ENCODE measurements at regions not wholly inside any gene's neighbourhood (a gene's known extent, or its start where the extent isn't known, plus 50 kb on each side); places are given as distances from the start of the nearest gene placed in this dataset.
"Not testable (repeated sequence)": the region's sequence is repeated elsewhere in the genome, so short reads cannot be mapped to it uniquely, and the experiment has no call there.

DNA sequence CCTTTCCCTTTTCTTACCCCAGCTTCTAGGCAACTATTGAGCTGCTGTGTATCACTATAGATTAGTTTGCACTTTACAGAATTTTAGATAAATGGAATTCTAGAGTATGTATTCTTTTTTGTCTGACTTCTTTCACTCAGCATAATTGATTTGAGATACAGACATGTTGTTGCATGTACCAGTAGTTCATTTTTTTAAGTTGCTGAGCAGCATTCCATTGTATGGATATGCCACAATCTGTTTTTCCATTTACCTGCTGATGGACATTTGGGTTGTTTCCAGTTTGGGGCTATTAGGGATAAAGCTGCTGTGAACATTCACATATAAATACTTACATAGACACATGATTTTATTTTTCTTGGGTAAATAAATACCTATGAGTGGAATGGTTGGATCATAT, 135.7 kb downstream of the IGF1 start:
- DNase-seq: no peak

DNA sequence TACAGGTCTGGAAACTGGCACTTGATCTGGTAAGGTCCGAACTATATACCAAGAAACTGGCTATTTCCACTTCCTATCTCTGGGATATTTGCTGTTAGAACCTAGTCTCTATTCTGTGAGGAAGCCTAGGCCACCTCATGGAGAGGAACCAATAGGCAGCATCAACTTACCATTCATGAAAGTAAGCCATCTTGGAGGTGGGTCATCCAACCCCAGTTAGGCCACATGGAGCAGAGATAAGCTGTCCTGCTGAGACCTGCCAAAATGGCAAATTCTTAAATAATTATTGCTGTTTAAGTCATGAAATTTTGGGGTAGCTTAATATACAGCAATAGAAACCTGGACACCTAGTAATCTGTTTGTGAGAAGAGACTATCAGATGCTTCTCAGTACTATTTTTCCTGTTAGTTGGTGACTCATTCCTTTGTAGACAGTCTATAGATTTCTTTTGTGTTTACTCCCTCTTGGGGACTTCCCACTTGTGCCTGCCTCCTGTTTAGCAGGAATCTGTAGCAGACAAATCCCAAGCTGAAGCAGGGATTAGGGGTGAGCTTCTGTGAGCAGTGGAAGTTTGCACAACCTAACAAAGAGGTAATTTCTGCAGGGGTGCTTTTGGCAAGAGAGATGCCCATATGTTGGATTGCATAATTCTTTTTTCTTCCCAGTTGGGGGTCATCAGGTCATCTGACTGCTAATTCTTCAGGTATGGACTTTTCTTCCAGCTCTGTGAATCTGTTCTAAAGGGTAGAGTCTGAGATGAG, 136.8 kb downstream of the IGF1 start:
- DNase-seq: peak; percentile 53

DNA sequence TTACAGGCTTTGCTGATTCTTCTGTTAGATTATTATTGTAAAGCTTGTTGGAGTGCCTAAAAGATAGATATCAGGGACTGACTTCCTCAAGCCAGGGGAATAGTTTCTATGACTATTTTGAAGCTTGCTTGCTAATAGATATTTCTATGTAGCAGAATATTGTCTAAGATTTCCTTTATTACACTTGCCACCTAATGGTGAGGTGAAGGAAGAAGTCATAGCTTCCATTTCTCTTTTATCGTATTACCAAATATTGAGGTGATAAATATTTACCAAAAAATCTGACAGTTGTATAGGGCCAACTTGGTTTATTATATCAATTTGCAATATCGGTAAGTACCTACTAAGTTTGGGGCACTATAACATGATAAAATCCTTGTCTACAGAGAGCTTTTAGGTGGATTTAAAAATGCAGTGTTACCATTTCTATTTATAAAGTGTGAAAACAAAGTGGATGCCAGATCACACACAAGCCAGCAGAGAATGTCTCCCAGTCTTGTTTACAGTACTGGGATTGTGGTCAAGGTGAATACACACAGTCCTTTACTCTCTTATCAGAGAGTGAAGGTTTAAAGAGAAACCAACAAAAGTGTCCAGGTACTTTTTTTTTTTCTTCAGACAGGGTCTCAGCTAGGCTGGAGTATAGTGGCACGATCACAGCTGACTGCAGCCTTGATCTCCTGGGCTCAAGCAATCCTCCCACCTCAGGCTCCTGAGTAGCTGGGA, 137.9 kb downstream of the IGF1 start:
- DNase-seq: no peak

DNA sequence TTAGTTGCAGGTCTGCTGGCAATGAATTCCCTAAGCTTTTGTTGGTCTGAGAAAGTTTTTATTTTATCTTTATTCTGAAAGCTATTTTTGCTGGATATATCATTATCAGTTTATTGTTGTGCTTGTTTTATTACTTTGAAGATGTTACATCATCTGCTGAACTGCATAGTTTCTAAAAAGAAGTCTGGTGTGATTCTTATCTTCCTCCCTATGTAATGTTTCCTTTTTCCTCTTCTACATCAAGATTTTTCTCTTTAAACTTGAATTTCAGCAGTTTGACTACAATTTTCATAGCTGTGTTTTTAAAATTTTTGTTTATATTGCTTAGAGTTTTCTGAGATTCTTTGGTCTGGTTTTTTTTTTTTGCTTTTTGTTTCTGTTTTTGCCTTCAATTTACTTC, 137.1 kb upstream of the PMCH start:
- no peak for DNase-seq

DNA sequence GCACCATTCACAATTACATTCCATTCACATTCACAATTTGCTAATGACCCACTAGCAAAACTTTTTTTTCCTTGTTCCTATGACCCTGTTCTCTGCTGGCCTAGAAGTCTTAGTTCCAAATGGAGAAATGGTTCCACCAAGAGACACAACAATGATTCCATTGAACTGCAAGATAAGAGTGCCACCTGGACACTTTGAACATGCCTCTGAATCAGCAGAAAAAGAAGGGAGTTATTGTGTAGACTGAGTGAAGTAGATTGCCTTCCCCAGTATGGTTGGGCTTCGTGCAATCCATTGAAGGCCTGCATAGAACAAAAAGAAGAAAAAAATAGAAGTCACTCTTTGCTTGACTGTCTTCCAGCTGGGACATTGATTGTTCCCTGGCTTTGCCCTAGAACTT, 133.8 kb upstream of the PMCH start:
- no peak for DNase-seq

DNA sequence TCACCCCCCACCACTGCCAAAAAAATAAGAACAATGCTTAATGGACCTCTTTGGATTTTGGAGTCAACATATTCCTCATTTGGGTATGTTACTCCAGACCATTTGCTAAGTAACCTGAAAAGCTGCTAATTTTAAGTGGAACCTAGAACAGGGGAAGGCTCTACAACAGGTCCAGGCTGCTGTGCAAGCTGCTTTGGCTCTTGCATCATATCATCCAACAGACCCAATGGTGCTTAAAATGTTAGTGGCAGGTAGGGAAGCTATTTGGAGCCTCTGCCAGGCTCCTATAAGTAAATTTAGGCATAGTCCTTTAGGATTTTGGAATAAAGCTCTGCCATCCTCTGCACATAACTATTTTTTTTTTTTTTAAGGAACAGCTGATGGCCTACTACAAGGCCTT, 132.2 kb upstream of the PMCH start:
- DNase-seq: no peak

DNA sequence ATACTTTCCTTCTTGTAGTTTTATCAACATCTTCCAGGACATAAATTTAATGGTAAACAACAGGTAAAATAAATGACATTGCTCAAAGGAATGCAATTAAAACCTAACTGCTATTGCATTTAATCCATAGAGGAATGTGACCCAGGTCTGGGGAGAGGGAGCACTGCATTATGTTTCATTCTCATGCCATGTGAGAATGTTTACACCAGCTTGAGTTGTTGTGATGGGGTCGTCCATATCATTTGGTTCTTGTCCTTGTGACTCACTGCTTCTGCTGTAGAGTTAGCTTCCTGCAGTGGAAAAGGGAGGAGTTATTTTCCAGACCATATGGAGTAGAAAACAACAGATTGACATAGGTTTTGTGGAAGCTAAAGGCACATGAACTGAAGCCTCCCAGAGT, 129.3 kb upstream of the PMCH start:
- DNase-seq: no peak

DNA sequence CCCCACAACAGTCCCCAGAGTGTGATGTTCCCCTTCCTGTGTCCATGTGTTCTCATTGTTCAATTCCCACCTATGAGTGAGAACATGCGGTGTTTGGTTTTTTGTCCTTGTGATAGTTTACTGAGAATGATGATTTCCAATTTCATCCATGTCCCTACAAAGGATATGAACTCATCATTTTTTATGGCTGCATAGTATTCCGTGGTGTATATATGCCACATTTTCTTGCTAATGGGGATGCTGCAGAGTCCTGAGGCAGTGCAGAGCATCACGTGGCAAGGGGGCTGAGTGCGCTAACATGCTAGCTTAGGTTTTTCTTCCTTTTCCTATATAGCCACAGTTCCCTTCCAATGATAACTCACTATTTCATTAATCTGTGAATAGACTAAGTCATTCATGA, 127.5 kb upstream of the PMCH start:
- DNase-seq: not testable (repeated sequence)

DNA sequence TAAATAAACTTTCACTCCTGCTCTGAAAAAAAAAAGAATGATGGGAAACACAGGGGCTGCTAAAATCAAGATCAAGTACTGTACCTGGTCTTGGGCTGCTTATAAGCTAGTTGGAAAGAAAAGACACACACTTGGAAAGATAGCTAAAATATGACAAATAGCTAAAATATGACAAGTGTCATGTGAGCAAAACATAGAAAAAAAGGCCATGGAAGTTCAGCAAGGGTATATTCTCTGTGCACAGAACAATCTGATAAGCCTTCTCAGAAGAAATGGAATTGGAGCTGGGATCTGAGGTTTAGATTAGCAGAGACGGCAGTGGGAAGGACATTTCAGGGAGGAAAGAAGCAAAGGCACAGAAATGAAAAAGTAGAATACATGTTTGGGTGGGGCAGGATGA, 126.2 kb upstream of the PMCH start:
- DNase-seq: no peak

DNA sequence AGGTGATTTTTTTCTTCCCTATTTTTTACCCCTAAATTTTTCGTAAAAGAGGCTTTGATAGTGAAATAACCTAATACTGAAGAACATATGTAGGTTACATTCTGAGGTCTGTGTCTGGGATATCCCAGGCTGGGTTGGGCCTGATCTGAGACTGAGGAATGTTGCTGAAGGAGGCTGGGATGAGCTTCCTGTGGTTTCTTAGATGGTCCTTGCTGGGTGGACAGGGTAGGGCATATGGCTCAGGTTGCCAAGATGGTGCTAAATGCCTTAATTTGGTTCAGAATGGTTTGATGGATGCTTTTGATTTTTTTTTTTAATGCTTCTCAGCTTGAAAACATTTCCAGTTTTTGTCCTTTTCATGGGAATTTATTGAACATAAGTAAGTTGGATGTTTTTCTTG, 124.6 kb upstream of the PMCH start:
- DNase-seq: no peak

DNA sequence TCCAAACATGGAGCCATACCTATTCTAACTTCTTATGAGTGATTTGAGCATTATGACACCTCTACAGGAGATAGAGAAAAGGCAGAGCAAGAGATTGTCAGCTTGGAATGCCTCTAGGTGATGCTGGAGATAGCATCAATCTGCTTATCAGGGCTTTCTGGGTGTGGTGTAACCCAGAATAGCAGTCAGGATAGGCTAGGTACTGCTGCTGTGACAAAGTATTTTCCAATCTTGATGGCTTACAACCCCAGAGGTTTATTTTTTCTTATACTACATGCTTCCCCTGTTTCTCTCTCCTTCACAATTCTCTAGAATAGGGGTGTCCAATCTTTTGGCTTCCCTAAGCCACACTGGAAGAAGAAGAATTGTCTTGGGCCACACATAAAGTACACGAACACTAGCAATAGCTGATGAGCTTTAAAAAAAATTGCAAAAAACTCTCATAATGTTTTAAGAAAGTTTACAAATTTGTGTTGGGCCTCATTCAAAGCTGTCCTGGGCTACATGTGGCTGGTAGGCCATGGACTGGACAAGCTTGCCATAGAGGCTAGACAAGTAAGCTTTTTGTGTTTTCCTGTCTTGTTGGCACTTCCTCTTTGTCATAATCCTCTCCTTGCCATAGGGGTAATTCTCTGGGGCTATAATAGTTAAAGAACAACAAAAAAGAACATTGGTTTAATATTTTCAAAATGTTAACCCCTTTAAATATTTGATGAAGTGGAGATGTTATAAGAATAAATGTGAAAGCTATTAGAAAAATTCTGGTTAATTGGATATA, 123.9 kb upstream of the PMCH start:
- DNase-seq: no peak

DNA sequence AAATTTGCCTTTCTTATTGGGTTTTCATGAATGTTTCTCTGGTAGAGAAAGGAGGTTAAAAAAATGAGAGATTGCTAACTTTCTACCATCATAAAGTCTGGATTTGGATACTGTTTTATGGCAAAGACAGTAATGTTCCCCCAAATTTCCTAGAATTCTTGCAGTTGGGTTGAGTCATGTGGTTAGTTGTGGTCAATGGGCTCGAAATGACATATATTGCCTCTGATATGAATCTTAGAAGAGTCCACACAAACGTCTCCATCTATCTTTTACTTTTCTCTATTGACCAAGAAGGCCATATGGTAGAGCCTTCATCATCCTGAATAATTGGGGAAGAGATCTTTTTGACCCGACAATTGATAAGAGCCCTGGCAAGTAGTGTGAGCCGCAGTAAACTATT, 119.5 kb upstream of the PMCH start:
- DNase-seq: no peak

DNA sequence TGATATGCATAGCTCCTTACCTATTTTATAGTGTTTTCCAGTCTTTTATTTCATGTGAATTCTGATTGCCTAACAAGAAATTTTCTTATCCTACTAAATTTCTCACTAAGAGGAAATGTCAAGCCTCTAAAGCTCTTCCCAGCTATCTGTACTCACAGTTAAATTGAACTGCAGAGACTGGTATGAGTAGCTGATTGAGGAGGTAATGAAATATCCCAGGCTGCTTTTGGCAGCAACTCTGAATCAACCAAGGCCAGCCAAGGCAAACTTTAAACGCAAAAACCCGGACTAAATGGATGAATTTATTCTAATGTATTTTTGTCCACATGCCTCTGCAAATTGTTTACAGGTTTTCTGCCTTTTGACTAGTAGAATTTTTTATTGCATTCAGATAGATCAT, 119.1 kb upstream of the PMCH start:
- no peak for DNase-seq

DNA sequence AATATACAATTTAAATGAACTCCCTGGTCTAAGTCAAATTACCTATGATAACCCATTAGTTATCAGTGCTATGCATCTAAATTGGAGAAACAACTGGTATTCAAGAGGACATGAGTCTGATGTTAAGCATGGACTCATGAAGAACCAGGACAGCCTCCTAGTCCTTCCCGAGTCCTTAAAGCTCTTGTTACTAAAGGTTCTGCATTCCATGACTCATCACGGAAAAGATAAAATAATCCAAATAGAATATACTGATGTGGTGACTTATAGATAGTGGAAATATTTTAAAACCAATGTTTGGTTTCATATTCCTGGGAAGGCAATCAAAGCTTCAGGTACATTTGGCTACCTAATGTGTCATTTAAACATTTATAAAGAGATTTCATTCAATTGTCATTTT, 117.2 kb upstream of the PMCH start:
- no peak for DNase-seq

DNA sequence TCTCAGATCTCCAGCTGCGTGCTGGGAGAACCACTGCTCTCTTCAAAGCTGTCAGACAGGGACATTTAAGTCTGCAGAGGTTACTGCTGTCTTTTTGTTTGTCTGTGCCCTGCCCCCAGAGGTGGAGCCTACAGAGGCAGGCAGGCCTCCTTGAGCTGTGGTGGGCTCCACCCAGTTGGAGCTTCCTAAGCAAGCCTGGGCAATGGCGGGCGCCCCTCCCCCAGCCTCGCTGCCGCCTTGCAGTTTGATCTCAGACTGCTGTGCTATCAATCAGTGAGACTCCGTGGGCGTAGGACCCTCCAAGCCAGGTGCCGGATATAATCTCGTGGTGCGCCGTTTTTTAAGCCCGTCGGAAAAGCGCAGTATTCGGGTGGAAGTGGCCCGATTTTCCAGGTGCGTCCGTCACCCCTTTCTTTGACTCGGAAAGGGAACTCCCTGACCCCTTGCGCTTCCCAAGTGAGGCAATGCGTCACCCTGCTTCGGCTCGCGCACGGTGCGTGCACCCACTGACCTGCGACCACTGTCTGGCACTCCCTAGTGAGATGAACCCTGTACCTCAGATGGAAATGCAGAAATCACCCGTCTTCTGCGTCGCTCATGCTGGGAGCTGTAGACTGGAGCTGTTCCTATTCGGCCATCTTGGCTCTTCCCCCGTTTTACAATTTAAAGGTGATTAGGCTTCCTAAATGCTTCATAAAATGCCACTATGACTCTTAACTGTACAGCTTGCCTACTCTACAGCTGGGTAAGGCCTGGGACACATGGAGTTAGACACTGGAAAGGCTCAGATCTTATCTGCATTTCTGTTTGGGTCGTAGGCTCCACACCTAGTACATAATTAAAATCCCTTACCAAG, 115.7 kb upstream of the PMCH start:
- not testable (repeated sequence) for DNase-seq

DNA sequence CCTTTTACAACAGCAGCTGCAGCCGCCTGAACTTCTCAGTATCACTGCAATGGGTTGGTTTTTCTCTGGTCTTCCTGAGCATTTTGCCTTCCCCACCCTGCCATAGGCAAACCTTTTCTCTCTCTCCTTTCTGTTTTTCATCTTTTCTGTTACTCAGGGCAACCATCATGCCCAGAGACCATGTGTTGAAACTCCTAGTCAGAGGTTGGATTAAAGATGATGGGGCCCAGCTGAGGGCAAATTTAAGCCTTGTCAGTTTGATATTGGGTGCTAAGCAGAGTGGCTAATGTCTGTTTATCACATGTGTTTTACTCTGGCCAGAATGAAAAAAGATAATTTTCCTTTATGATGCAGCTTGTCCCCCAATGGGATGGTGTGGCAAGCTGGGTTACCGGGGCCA, 107.9 kb upstream of the PMCH start:
- DNase-seq: no peak

DNA sequence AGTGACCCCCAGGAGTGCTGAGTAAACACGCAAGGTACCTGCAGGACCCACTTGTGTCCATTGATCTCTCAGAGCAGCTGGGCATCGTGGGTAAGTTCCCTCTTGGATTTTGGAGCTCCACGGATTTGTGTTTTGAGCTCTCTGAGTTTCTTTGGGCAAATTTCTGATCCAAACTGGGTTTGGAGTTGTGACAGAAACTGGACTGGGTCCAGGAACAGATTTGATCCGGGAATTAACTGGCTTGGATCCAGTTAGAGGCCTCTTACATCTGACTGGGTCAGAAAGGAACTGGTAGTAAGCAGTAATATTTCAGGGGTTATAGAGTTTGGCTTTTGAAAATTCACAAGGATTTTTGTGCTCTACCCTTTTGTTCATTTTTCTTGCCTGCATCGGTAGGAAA, 107.0 kb upstream of the PMCH start:
- DNase-seq: not testable (repeated sequence)

DNA sequence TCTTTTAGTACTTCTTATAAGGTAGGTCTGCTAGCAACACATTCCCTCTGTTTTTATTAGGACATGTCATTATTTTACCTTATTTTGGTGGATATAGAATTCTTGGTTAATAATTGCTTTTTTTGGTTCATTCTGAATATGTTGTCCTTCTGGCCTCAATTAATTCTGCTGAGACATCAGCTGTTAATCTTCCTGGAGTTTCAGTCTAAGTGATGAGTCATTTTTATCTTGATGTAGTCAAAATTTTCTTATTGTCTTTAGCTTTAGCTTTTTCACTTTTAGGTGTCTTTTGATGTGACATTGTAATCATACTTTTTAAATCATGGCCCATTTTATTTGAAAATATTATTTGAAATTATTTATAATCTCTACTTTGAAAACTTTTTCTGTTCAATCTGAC, 104.9 kb upstream of the PMCH start:
- DNase-seq: no peak

DNA sequence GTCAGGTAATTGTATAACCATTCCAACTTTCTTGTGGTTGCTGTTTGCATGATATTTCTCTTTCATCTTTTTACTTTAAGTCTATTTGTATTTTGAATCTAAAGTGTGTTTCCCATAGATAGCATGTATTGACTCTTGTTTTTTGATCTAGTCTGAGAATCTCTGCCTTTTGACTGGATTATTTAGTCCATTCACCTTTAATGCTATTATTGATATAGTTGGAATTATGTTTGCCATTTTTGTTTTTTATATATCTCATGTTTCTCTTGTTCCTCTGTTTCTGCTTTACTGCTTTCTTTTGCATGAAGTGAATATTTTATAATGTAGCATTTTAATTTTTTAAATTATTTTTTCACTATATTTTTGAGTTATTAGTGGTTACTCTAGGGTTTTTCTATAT, 103.9 kb upstream of the PMCH start:
- DNase-seq: no peak

DNA sequence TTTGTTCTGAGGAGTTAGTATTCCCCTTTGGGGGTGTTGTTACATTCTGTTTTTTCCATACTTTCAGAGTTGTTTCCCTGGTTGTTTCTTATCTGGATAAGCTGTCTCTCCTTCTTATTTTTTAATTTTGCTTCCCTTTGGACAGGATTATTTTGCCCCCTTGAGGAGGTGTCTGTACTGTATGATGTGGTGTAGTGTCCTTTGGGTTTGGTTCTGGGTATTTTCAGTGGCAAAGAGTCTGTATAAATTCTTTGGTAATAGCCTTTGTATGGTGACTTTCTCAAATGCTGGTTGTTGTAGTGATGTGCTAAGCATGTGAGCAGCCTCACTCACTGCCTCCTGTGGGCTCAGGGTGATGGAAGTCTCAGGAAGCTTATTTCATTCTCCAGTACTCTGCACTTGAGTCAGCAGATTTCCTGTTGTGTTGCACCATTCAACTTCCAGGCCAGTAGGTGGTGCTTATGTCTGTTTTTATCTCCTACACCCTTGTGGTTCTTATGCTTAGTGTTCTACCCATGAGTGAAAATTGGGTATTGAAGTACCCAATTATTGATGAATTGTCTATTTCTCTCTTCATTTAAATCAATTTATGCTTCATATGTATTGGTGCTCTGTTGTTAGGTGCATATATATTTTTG, 103.3 kb upstream of the PMCH start:
- peak; percentile 60 for DNase-seq

DNA sequence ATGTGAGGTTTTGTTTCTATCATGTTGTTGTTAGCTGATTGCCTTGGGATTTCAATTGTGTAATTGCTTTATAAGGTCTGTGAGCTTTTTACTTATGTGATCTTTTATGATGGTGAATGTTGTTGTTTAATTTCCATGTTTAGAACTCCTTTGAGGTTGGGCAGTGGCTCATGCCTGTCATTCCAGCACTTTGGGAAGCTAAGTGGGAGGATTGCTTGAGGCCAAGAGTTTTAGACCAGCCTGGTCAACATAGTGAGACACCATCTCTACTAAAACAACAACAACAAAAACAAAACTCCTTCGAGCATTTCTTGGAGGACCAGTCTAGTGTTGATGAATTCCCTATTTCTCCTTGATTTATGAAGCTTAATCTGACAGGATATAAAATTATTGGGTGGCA, 102.1 kb upstream of the PMCH start:
- DNase-seq: no peak

DNA sequence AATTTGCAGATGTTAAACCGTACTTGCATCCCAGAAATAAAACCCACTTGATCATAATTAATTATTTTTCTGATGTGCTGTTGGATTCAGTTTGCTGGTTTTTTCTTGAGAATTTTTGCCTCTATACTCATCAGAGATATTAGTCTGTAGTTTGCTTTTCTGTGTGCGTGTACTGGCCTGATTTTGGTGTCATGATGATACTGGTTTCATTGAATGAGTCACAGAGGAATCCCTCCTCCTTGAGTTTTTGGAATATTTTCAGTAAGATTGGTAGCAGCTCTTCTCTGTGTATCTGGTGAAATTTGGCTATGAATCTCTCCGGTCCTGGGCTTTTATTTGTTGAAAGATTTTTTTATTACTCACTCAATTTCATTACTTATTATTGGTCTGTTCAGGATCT, 100.4 kb upstream of the PMCH start:
- DNase-seq: no peak

DNA sequence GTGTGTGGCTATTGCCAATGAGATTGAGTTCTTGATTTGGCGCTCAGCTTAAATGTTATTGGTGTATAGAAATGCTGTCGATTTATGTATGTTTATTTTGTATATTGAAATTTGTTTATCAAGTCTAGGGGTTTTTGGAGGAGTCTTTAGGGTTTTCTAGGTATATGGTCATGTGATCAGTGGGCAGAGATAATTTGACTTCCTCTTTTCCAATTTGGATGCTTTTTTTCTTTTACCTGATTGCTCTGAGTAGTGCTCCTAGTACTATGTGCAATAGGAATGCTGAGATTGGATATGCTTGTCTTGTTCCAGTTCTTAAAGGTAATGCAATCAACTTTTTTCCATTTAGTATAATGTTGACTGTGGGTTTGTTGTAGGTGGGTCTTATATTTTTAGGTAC, 99.8 kb upstream of the PMCH start:
- DNase-seq: no peak

All from NCI-H69 (cell line).